ENCODE measurements at regions not wholly inside any gene's neighbourhood (a gene's known extent, or its start where the extent isn't known, plus 50 kb on each side); places are given as distances from the start of the nearest gene placed in this dataset.

DNA sequence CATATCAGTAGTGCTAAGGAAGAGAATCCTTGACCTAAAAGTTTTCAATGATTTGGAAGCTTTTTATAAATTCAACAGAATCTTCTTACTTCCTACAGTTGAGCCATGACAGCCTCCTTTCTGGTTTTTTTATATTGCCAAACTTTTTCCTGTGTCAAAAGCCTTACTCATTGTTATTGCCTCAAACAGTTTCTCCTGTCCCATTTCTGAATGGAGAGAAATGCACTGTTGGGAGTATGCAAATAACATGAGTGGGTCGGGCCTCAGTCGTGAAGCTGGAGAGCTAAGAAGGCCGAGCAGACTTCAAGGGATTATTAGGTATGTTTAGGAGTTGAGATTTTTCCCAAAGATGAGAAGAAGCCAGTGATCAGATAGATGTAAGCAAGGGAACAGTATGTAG lies 766.4 kb upstream of the KLHL1 start:
- Histone ChIP-seq H3K27me3 (ENCODE audit: control insufficient read depth in 1 of 2, insufficient read depth in 1 of 2, low read length in 2 of 2) (no peaks in the 10 kb centered on the region), H3K27ac (ENCODE audit: low read length, poor library complexity, severe bottlenecking) (no peak overlapping the region), H2BK12ac (ENCODE audit: low read length in 2 of 2) (no peak overlapping the region), H3K18ac (ENCODE audit: low read depth in 1 of 2, low read length in 2 of 2) (no peak overlapping the region), H4K91ac (ENCODE audit: low read length) (no peak overlapping the region), H3K9me3 (ENCODE audit: control insufficient read depth, low read length) (peaks cover 6% of the 10 kb centered on the region), H3K79me1 (replicated peaks; ENCODE audit: low read length, poor library complexity, severe bottlenecking) (no peaks in the 10 kb centered on the region), H2BK5ac (ENCODE audit: low read depth, low read length, poor library complexity, severe bottlenecking) (no peak overlapping the region), H2AK5ac (ENCODE audit: low read length, severe bottlenecking) (no peak overlapping the region), H3K36me3 (ENCODE audit: control insufficient read depth in 1 of 2, insufficient read depth in 2 of 2, low read depth in 1 of 2, low read length in 2 of 2) (no peaks in the 10 kb centered on the region), H3K4me1 (ENCODE audit: control insufficient read depth, insufficient read depth, low read depth, low read length) (no peaks in the 10 kb centered on the region), H2BK120ac (ENCODE audit: low read depth, low read length) (no peak overlapping the region), H3K4me3 (ENCODE audit: insufficient read depth in 1 of 2, low read depth in 1 of 2, low read length in 2 of 2) (no peak overlapping the region), H3K23ac (ENCODE audit: low read length in 2 of 2) (no peak overlapping the region), H3K14ac (ENCODE audit: low read length in 2 of 2) (no peak overlapping the region), H2AFZ (ENCODE audit: low read depth, low read length) (no peak overlapping the region), H3K4ac (ENCODE audit: low read depth in 1 of 2, low read length in 2 of 2) (no peak overlapping the region), H3K4me2 (ENCODE audit: low read length, poor library complexity, severe bottlenecking) (no peak overlapping the region), H3K9ac (ENCODE audit: low read length) (no peak overlapping the region), H2BK15ac (ENCODE audit: low read depth, poor library complexity, severe bottlenecking) (no peak overlapping the region), H4K8ac (ENCODE audit: low read length) (no peak overlapping the region)
- WGBS: 91% methylated on average over 3 of the region's 3 CpGs
- DNase-seq: no peak

DNA sequence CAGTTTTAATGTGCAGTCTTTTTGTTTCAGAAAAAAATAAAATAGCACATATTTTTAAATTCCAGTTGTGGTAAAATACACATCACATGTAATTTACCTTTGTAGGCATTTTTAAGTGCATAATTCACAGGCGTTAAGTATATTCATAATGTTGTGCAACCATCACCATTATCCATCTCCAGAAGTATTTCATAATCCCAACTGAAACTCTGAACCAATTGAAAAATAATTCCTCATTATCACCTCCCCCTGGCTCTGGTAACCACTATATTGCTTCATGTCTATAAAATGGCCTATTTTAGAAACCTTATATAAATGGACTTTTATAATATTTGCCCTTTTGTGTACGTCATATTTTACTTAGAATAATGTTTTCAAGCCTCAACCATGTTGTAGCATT lies 756.5 kb upstream of the KLHL1 start:
- H3K4me2 ChIP-seq (ENCODE audit: low read length, poor library complexity, severe bottlenecking): no peak overlapping the region

DNA sequence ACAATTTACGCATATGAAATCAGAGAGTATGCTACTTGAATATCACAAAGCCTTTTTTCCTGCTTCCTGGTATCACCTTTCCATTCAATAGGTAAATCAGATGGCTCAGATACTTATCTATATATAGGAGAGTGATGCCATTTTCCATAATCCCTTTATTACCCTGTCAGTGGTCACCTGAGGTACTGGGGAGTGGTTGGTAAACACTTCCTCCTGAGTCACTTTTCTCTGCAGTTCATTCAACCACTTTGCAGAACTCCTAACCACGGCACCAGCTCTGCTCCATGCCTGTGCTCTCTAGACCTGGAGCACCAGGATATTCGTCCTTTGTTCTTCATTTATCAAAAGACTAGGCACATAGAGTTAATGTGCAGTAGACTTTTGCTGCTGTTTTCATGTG lies 748.5 kb upstream of the KLHL1 start:
- H4K91ac ChIP-seq (ENCODE audit: low read length): no peak overlapping the region
- no peak overlapping the region for H2AK5ac ChIP-seq (ENCODE audit: low read length, severe bottlenecking)
- no peak overlapping the region for H4K8ac ChIP-seq (ENCODE audit: low read length)
- no peak overlapping the region for H3K4me3 ChIP-seq (ENCODE audit: insufficient read depth in 1 of 2, low read depth in 1 of 2, low read length in 2 of 2)
- no peak overlapping the region for H2BK12ac ChIP-seq (ENCODE audit: low read length in 2 of 2)
- no peak overlapping the region for H2BK5ac ChIP-seq (ENCODE audit: low read depth, low read length, poor library complexity, severe bottlenecking)
- peaks cover 9% of the 10 kb centered on the region for H3K9me3 ChIP-seq (ENCODE audit: control insufficient read depth, low read length)
- no peaks in the 10 kb centered on the region for H3K79me1 ChIP-seq (replicated peaks; ENCODE audit: low read length, poor library complexity, severe bottlenecking)
- no peak overlapping the region for H3K18ac ChIP-seq (ENCODE audit: low read depth in 1 of 2, low read length in 2 of 2)
- no peaks in the 10 kb centered on the region for H3K36me3 ChIP-seq (ENCODE audit: control insufficient read depth in 1 of 2, insufficient read depth in 2 of 2, low read depth in 1 of 2, low read length in 2 of 2)
- H2BK120ac ChIP-seq (ENCODE audit: low read depth, low read length): no peak overlapping the region
- no peaks in the 10 kb centered on the region for H3K4me1 ChIP-seq (ENCODE audit: control insufficient read depth, insufficient read depth, low read depth, low read length)
- no peak overlapping the region for H3K4me2 ChIP-seq (ENCODE audit: low read length, poor library complexity, severe bottlenecking)
- no peak overlapping the region for H3K14ac ChIP-seq (ENCODE audit: low read length in 2 of 2)
- WGBS: no CpG with 5 or more reads among the region's 3 CpGs
- H3K9ac ChIP-seq (ENCODE audit: low read length): no peak overlapping the region
- H2AFZ ChIP-seq (ENCODE audit: low read depth, low read length): no peak overlapping the region
- H3K4ac ChIP-seq (ENCODE audit: low read depth in 1 of 2, low read length in 2 of 2): no peak overlapping the region
- no peak overlapping the region for H3K23ac ChIP-seq (ENCODE audit: low read length in 2 of 2)
- DNase-seq: no peak
- no peak overlapping the region for H2BK15ac ChIP-seq (ENCODE audit: low read depth, poor library complexity, severe bottlenecking)
- no peaks in the 10 kb centered on the region for H3K27me3 ChIP-seq (ENCODE audit: control insufficient read depth in 1 of 2, insufficient read depth in 1 of 2, low read length in 2 of 2)
- H3K27ac ChIP-seq (ENCODE audit: low read length, poor library complexity, severe bottlenecking): no peak overlapping the region

More for the DNA sequence above, 756.5 kb upstream of the KLHL1 start:
- H3K36me3 ChIP-seq (ENCODE audit: control insufficient read depth in 1 of 2, insufficient read depth in 2 of 2, low read depth in 1 of 2, low read length in 2 of 2): no peaks in the 10 kb centered on the region
- no peak overlapping the region for H4K8ac ChIP-seq (ENCODE audit: low read length)
- H2BK120ac ChIP-seq (ENCODE audit: low read depth, low read length): no peak overlapping the region
- no peak overlapping the region for H3K4ac ChIP-seq (ENCODE audit: low read depth in 1 of 2, low read length in 2 of 2)
- H3K4me3 ChIP-seq (ENCODE audit: insufficient read depth in 1 of 2, low read depth in 1 of 2, low read length in 2 of 2): no peak overlapping the region
- H2BK5ac ChIP-seq (ENCODE audit: low read depth, low read length, poor library complexity, severe bottlenecking): no peak overlapping the region
- no peak overlapping the region for H3K27ac ChIP-seq (ENCODE audit: low read length, poor library complexity, severe bottlenecking)
- H2AK5ac ChIP-seq (ENCODE audit: low read length, severe bottlenecking): no peak overlapping the region
- H3K23ac ChIP-seq (ENCODE audit: low read length in 2 of 2): no peak overlapping the region
- 100% methylated on average over 1 of the region's 2 CpGs for WGBS
- no peaks in the 10 kb centered on the region for H3K4me1 ChIP-seq (ENCODE audit: control insufficient read depth, insufficient read depth, low read depth, low read length)
- no peaks in the 10 kb centered on the region for H3K27me3 ChIP-seq (ENCODE audit: control insufficient read depth in 1 of 2, insufficient read depth in 1 of 2, low read length in 2 of 2)
- no peaks in the 10 kb centered on the region for H3K79me1 ChIP-seq (replicated peaks; ENCODE audit: low read length, poor library complexity, severe bottlenecking)
- H4K91ac ChIP-seq (ENCODE audit: low read length): no peak overlapping the region
- H3K14ac ChIP-seq (ENCODE audit: low read length in 2 of 2): no peak overlapping the region
- H3K9ac ChIP-seq (ENCODE audit: low read length): no peak overlapping the region
- H2BK12ac ChIP-seq (ENCODE audit: low read length in 2 of 2): no peak overlapping the region
- no peak overlapping the region for H3K18ac ChIP-seq (ENCODE audit: low read depth in 1 of 2, low read length in 2 of 2)
- no peak for DNase-seq
- H3K9me3 ChIP-seq (ENCODE audit: control insufficient read depth, low read length): peaks cover 1% of the 10 kb centered on the region
- H2AFZ ChIP-seq (ENCODE audit: low read depth, low read length): no peak overlapping the region
- no peak overlapping the region for H2BK15ac ChIP-seq (ENCODE audit: low read depth, poor library complexity, severe bottlenecking)

DNA sequence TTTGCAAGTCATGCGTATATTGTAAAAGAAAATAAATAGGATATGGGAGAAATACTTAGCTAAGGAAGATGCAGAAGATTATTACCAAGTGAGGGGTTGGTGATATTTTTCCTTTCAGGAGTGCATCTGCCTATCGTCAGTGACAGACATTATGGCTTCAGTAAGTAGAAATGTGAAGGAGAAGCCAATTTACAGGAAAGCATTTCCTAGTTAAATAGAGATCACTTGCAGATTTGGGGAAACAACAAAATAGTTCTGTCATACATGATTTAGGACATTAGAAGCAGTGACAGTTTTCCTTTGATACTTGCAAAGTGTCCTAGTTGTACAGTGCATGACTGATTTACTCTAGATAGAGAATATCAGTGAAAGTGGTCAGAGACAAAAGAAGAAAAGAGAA lies 747.8 kb upstream of the KLHL1 start:
- Histone ChIP-seq H3K36me3 (ENCODE audit: control insufficient read depth in 1 of 2, insufficient read depth in 2 of 2, low read depth in 1 of 2, low read length in 2 of 2) (no peaks in the 10 kb centered on the region), H2AFZ (ENCODE audit: low read depth, low read length) (no peak overlapping the region), H3K23ac (ENCODE audit: low read length in 2 of 2) (no peak overlapping the region), H2BK5ac (ENCODE audit: low read depth, low read length, poor library complexity, severe bottlenecking) (no peak overlapping the region), H3K27ac (ENCODE audit: low read length, poor library complexity, severe bottlenecking) (no peak overlapping the region), H3K4ac (ENCODE audit: low read depth in 1 of 2, low read length in 2 of 2) (no peak overlapping the region), H3K27me3 (ENCODE audit: control insufficient read depth in 1 of 2, insufficient read depth in 1 of 2, low read length in 2 of 2) (no peaks in the 10 kb centered on the region), H2BK15ac (ENCODE audit: low read depth, poor library complexity, severe bottlenecking) (no peak overlapping the region), H3K14ac (ENCODE audit: low read length in 2 of 2) (no peak overlapping the region), H3K9ac (ENCODE audit: low read length) (no peak overlapping the region), H3K79me1 (replicated peaks; ENCODE audit: low read length, poor library complexity, severe bottlenecking) (no peaks in the 10 kb centered on the region), H2BK12ac (ENCODE audit: low read length in 2 of 2) (no peak overlapping the region), H3K4me1 (ENCODE audit: control insufficient read depth, insufficient read depth, low read depth, low read length) (no peaks in the 10 kb centered on the region), H4K8ac (ENCODE audit: low read length) (no peak overlapping the region), H3K4me2 (ENCODE audit: low read length, poor library complexity, severe bottlenecking) (no peak overlapping the region), H3K9me3 (ENCODE audit: control insufficient read depth, low read length) (peaks cover 9% of the 10 kb centered on the region), H2AK5ac (ENCODE audit: low read length, severe bottlenecking) (no peak overlapping the region), H4K91ac (ENCODE audit: low read length) (no peak overlapping the region), H3K4me3 (ENCODE audit: insufficient read depth in 1 of 2, low read depth in 1 of 2, low read length in 2 of 2) (no peak overlapping the region), H3K18ac (ENCODE audit: low read depth in 1 of 2, low read length in 2 of 2) (no peak overlapping the region), H2BK120ac (ENCODE audit: low read depth, low read length) (no peak overlapping the region)
- no peak for DNase-seq
- 78% methylated on average over 2 of the region's 2 CpGs for WGBS
